ENCODE measurements at regions not wholly inside any gene's neighbourhood (a gene's known extent, or its start where the extent isn't known, plus 50 kb on each side); places are given as distances from the start of the nearest gene placed in this dataset.

DNA sequence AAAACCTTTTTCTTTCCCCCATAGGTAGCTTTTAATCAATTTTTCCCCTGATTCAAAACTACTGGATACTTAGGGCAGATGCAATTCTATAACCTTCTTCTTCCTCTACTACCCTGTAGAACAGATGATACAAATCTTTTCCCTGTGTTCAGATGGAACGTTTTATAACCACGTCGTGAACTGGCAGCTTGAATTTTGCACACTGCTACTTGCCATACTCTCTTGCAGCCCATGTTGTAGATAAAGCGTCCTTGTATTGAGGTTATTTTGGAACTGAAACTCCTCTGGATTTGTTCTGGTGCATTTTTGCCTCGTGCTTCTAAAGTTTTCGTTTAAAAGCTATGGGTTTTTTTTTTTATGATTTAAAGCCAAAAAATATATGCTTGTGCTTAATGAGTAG, 440.2 kb downstream of the RFPL4B start:
- TF ChIP-seq, protein P1, sequence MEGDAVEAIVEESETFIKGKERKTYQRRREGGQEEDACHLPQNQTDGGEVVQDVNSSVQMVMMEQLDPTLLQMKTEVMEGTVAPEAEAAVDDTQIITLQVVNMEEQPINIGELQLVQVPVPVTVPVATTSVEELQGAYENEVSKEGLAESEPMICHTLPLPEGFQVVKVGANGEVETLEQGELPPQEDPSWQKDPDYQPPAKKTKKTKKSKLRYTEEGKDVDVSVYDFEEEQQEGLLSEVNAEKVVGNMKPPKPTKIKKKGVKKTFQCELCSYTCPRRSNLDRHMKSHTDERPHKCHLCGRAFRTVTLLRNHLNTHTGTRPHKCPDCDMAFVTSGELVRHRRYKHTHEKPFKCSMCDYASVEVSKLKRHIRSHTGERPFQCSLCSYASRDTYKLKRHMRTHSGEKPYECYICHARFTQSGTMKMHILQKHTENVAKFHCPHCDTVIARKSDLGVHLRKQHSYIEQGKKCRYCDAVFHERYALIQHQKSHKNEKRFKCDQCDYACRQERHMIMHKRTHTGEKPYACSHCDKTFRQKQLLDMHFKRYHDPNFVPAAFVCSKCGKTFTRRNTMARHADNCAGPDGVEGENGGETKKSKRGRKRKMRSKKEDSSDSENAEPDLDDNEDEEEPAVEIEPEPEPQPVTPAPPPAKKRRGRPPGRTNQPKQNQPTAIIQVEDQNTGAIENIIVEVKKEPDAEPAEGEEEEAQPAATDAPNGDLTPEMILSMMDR (conservative IDR thresholded peaks at IDR 0.05): no peak
- TF ChIP-seq ZFX (IDR thresholded peaks at IDR 0.05): no peak

Measured in C4-2B (cell line).